ENCODE measurements at regions not wholly inside any gene's neighbourhood (a gene's known extent, or its start where the extent isn't known, plus 50 kb on each side); places are given as distances from the start of the nearest gene placed in this dataset.

- no peak overlapping the region for H2AFZ ChIP-seq (ENCODE audit: low read depth)
- H3K4me1 ChIP-seq (ENCODE audit: control insufficient read depth in 1 of 2, insufficient read depth in 2 of 2, low read depth in 1 of 2, low read length in 1 of 2) = no peaks in the 10 kb centered on the region
- H3F3A ChIP-seq (replicated peaks; ENCODE audit: insufficient read depth) = no peaks in the 10 kb centered on the region
- no peaks in the 10 kb centered on the region for H3K9me3 ChIP-seq
- TF ChIP-seq EP300 (IDR thresholded peaks at IDR 0.05; ENCODE audit: borderline replicate concordance in 1 of 2, low read depth in 1 of 2, low read length in 1 of 2) (no peak), TEAD4 (IDR thresholded peaks at IDR 0.05; ENCODE audit: borderline replicate concordance, insufficient read depth) (no peak), NRF1 (IDR thresholded peaks at IDR 0.05; ENCODE audit: low read depth, low read length) (no peak), TAF1 (IDR thresholded peaks at IDR 0.05; ENCODE audit: borderline replicate concordance, low read depth, low read length) (no peak), SMC3 (IDR thresholded peaks at IDR 0.05; ENCODE audit: low read depth, low read length) (no peak)
- no peaks in the 10 kb centered on the region for H3K9me2 ChIP-seq
- no peak overlapping the region for H3K27ac ChIP-seq (ENCODE audit: low read depth in 2 of 2, low read length in 1 of 2)
- no peak for DNase-seq
- H3K9ac ChIP-seq = no peak overlapping the region
- no peak overlapping the region for H3K4me2 ChIP-seq
- 37% methylated on average over 5 of the region's 5 CpGs for WGBS (ENCODE audit: low lambda C conversion rate)
- no peaks in the 10 kb centered on the region for H3K79me2 ChIP-seq (ENCODE audit: insufficient read depth)
- no peaks in the 10 kb centered on the region for H4K20me1 ChIP-seq (ENCODE audit: insufficient read depth)
- H3K36me3 ChIP-seq (replicated peaks in 1 of 2; ENCODE audit: control insufficient read depth in 1 of 2, insufficient read depth in 2 of 2, low read length in 1 of 2) = no peaks in the 10 kb centered on the region
- ChIA-PET POLR2A (no interaction called here), CTCF (interaction anchor here (1.7 kb wide), 1 partner anchor 938 kb away, joined by 4 read pairs; no protein-coding TSS in a partner anchor)
- H3K27me3 ChIP-seq (ENCODE audit: insufficient read depth) = no peaks in the 10 kb centered on the region
- H3K4me3 ChIP-seq (ENCODE audit: low read depth in 2 of 2, low read length in 1 of 2) = no peak overlapping the region
Measured at GRCh38 chr20:61149636-61150035, 102.4 kb upstream of the CDH4 start.

DNA sequence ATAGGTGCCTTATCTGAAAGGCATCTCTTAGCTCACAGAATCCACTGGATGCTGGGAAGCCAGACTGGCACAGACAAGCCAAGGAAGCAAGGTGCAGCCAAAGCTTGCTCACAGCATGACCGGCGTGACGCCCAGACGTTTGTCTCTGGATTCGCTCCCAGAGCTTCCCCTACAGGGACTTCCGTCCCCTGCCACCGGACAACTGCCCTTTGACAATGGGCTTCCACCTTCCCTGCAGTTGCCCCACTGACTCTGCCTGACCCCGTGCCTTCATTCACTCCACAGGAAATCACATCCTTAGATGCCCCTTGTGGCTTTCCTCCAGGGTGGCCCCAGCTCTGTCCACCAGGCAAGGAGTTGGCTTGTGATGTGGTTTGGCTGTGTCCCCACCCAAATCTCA lies 94.8 kb upstream of the CDH4 start:
- CTCF ChIA-PET = interaction anchor here (1.2 kb wide), 1 partner anchor 1100 kb away, joined by 3 read pairs; no protein-coding TSS in a partner anchor
- WGBS (ENCODE audit: low lambda C conversion rate) = 74% methylated on average over 6 of the region's 8 CpGs
- Histone ChIP-seq H3F3A (replicated peaks; ENCODE audit: insufficient read depth) (no peaks in the 10 kb centered on the region), H3K27me3 (ENCODE audit: insufficient read depth) (no peaks in the 10 kb centered on the region), H3K27ac (ENCODE audit: low read depth in 2 of 2, low read length in 1 of 2) (no peak overlapping the region), H3K79me2 (ENCODE audit: insufficient read depth) (no peaks in the 10 kb centered on the region), H3K4me3 (ENCODE audit: low read depth in 2 of 2, low read length in 1 of 2) (no peak overlapping the region), H3K9me3 (no peaks in the 10 kb centered on the region), H3K4me2 (no peak overlapping the region), H3K36me3 (replicated peaks in 1 of 2; ENCODE audit: control insufficient read depth in 1 of 2, insufficient read depth in 2 of 2, low read length in 1 of 2) (no peaks in the 10 kb centered on the region), H2AFZ (ENCODE audit: low read depth) (no peak overlapping the region), H3K4me1 (ENCODE audit: control insufficient read depth in 1 of 2, insufficient read depth in 2 of 2, low read depth in 1 of 2, low read length in 1 of 2) (no peaks in the 10 kb centered on the region), H3K9me2 (no peaks in the 10 kb centered on the region), H4K20me1 (ENCODE audit: insufficient read depth) (no peaks in the 10 kb centered on the region), H3K9ac (no peak overlapping the region)
- no peak for DNase-seq
- POLR2A ChIA-PET = no interaction called here
- TF ChIP-seq TCF12 (IDR thresholded peaks at IDR 0.05) = no peak
- TF ChIP-seq NFIC (IDR thresholded peaks at IDR 0.05; ENCODE audit: borderline replicate concordance) = no peak
- TF ChIP-seq EP300 (IDR thresholded peaks at IDR 0.05; ENCODE audit: borderline replicate concordance in 1 of 2, low read depth in 1 of 2, low read length in 1 of 2) = no peak
- TF ChIP-seq MXI1 (IDR thresholded peaks at IDR 0.05; ENCODE audit: low read depth, low read length) = no peak
- no peak for TF ChIP-seq FOSL2 (IDR thresholded peaks at IDR 0.05; ENCODE audit: borderline replicate concordance, low read depth)
- TF ChIP-seq CHD2 (IDR thresholded peaks at IDR 0.05; ENCODE audit: low read length, partially characterized antibody) = no peak
- TF ChIP-seq YY1 (IDR thresholded peaks at IDR 0.05; ENCODE audit: low read depth) = no peak
- TF ChIP-seq GATA2 (CRISPR knock-in tag; IDR thresholded peaks at IDR 0.05) = no peak
- TF ChIP-seq GABPA (IDR thresholded peaks at IDR 0.05; ENCODE audit: low read depth) = no peak
- no peak for TF ChIP-seq RCOR1 (IDR thresholded peaks at IDR 0.05; ENCODE audit: low read length)

Data from SK-N-SH (cell line).